ENCODE measurements at regions not wholly inside any gene's neighbourhood (a gene's known extent, or its start where the extent isn't known, plus 50 kb on each side); places are given as distances from the start of the nearest gene placed in this dataset.

GRCh38 chr2:125086313-125087184, 1061.5 kb downstream of the CNTNAP5 start:
- Histone ChIP-seq H4K20me1 (ENCODE audit: insufficient read depth, low read length, poor library complexity, severe bottlenecking) (no peaks in the 10 kb centered on the region), H3K79me2 (ENCODE audit: insufficient read depth, low read length) (no peaks in the 10 kb centered on the region), H3F3A (ENCODE audit: low read depth) (no peaks in the 10 kb centered on the region), H3K27me3 (ENCODE audit: insufficient read depth, low read length, poor library complexity, severe bottlenecking) (no peaks in the 10 kb centered on the region), H3K9ac (ENCODE audit: low read depth, low read length, poor library complexity, severe bottlenecking) (no peak overlapping the region), H3K9me3 (ENCODE audit: insufficient read depth, low read depth, low read length) (no peaks in the 10 kb centered on the region), H3K9me2 (replicated peaks; ENCODE audit: low read depth, low read length) (no peaks in the 10 kb centered on the region), H3K4me3 (ENCODE audit: low read length, poor library complexity, severe bottlenecking) (no peak overlapping the region), H3K4me2 (ENCODE audit: low read depth, low read length, poor library complexity, severe bottlenecking) (no peak overlapping the region), H3K36me3 (ENCODE audit: insufficient read depth, low read length) (no peaks in the 10 kb centered on the region), H2AFZ (ENCODE audit: low read length) (no peak overlapping the region), H3K4me1 (ENCODE audit: insufficient read depth, low read length, poor library complexity, severe bottlenecking) (no peaks in the 10 kb centered on the region)
- TF ChIP-seq EZH2phosphoT487 (IDR thresholded peaks at IDR 0.05; ENCODE audit: borderline replicate concordance) (no peak), CTCF (conservative IDR thresholded peaks at IDR 0.05; ENCODE audit: low read length) (no peak)

GRCh38 chr2:125092276-125093009, 1067.4 kb downstream of the CNTNAP5 start:
- no peak overlapping the region for H2AFZ ChIP-seq (ENCODE audit: low read length)
- TF ChIP-seq EZH2phosphoT487 (IDR thresholded peaks at IDR 0.05; ENCODE audit: borderline replicate concordance), result no peak
- TF ChIP-seq CTCF (conservative IDR thresholded peaks at IDR 0.05; ENCODE audit: low read length), result no peak
- H3K36me3 ChIP-seq (ENCODE audit: insufficient read depth, low read length), result no peaks in the 10 kb centered on the region
- no peak overlapping the region for H3K4me2 ChIP-seq (ENCODE audit: low read depth, low read length, poor library complexity, severe bottlenecking)
- no peaks in the 10 kb centered on the region for H3K9me2 ChIP-seq (replicated peaks; ENCODE audit: low read depth, low read length)
- H3K4me1 ChIP-seq (ENCODE audit: insufficient read depth, low read length, poor library complexity, severe bottlenecking), result no peaks in the 10 kb centered on the region
- H3F3A ChIP-seq (ENCODE audit: low read depth), result no peaks in the 10 kb centered on the region
- H4K20me1 ChIP-seq (ENCODE audit: insufficient read depth, low read length, poor library complexity, severe bottlenecking), result no peaks in the 10 kb centered on the region
- H3K79me2 ChIP-seq (ENCODE audit: insufficient read depth, low read length), result no peaks in the 10 kb centered on the region
- H3K9me3 ChIP-seq (ENCODE audit: insufficient read depth, low read depth, low read length), result no peaks in the 10 kb centered on the region
- no peaks in the 10 kb centered on the region for H3K27me3 ChIP-seq (ENCODE audit: insufficient read depth, low read length, poor library complexity, severe bottlenecking)
- no peak overlapping the region for H3K4me3 ChIP-seq (ENCODE audit: low read length, poor library complexity, severe bottlenecking)
- no peak overlapping the region for H3K9ac ChIP-seq (ENCODE audit: low read depth, low read length, poor library complexity, severe bottlenecking)

GRCh38 chr2:125095826-125096225, 1070.7 kb downstream of the CNTNAP5 start:
- Histone ChIP-seq H3K4me1 (ENCODE audit: insufficient read depth, low read length, poor library complexity, severe bottlenecking) (no peaks in the 10 kb centered on the region), H2AFZ (ENCODE audit: low read length) (no peak overlapping the region), H3K9ac (ENCODE audit: low read depth, low read length, poor library complexity, severe bottlenecking) (no peak overlapping the region), H3K36me3 (ENCODE audit: insufficient read depth, low read length) (no peaks in the 10 kb centered on the region), H3K4me3 (ENCODE audit: low read length, poor library complexity, severe bottlenecking) (no peak overlapping the region), H4K20me1 (ENCODE audit: insufficient read depth, low read length, poor library complexity, severe bottlenecking) (no peaks in the 10 kb centered on the region), H3K4me2 (ENCODE audit: low read depth, low read length, poor library complexity, severe bottlenecking) (no peak overlapping the region), H3K9me3 (ENCODE audit: insufficient read depth, low read depth, low read length) (no peaks in the 10 kb centered on the region), H3K79me2 (ENCODE audit: insufficient read depth, low read length) (no peaks in the 10 kb centered on the region), H3K27me3 (ENCODE audit: insufficient read depth, low read length, poor library complexity, severe bottlenecking) (no peaks in the 10 kb centered on the region), H3K9me2 (replicated peaks; ENCODE audit: low read depth, low read length) (no peaks in the 10 kb centered on the region), H3F3A (ENCODE audit: low read depth) (no peaks in the 10 kb centered on the region)
- TF ChIP-seq EZH2phosphoT487 (IDR thresholded peaks at IDR 0.05; ENCODE audit: borderline replicate concordance) (no peak), CTCF (conservative IDR thresholded peaks at IDR 0.05; ENCODE audit: low read length) (no peak)

Measured in Loucy (cell line).